GM23338 (cell line): ENCODE measurements at regions not wholly inside any gene's neighbourhood (a gene's known extent, or its start where the extent isn't known, plus 50 kb on each side); places are given as distances from the start of the nearest gene placed in this dataset.

Source experiments
- ATAC-seq: fragments of 200-7000 bp; cut with Tn5 transposase; 3 replicates; pipeline ENCODE4 v1.9.1; 2020
- DNase-seq: peaks from one replicate; pipeline ENCODE4 v3.0.0-alpha.2; 2015; ENCODE audit warnings: low spot score
- H2AFZ ChIP-seq: fragments of 200-600 bp; sonication (generic); 2 replicates; pipeline ENCODE4 v1.8.0; 2016; ENCODE audit warnings: antibody characterized with exemption, mild to moderate bottlenecking, moderate library complexity
- H3F3A ChIP-seq: fragments of 200-600 bp; sonication (generic); replicated peaks from 2 replicates; pipeline ENCODE4 v1.8.0; 2017; ENCODE audit warnings: antibody characterized with exemption, mixed run types, low read depth
- H3K27ac ChIP-seq: fragments of 200-600 bp; sonication (generic); 2 replicates; pipeline ENCODE4 v1.6.1; 2016; ENCODE audit warnings: low read depth
- H3K27me3 ChIP-seq: fragments of 200-600 bp; sonication (generic); 2 replicates; pipeline ENCODE4 v1.8.0; 2016; ENCODE audit warnings: mild to moderate bottlenecking, mixed run types, moderate library complexity; ENCODE audit not compliant: insufficient read depth
- H3K36me3 ChIP-seq: fragments of 200-600 bp; sonication (generic); 2 replicates; pipeline ENCODE4 v1.8.0; 2016; ENCODE audit warnings: mild to moderate bottlenecking; ENCODE audit not compliant: insufficient read depth
- H3K4me1 ChIP-seq: fragments of 200-600 bp; sonication (generic); 2 replicates; pipeline ENCODE4 v1.8.0; 2016; ENCODE audit warnings: mild to moderate bottlenecking, moderate library complexity; ENCODE audit not compliant: insufficient read depth
- H3K4me2 ChIP-seq: fragments of 200-600 bp; sonication (generic); 2 replicates; pipeline ENCODE4 v1.7.1; 2017; ENCODE audit warnings: mixed run types
- H3K4me3 ChIP-seq: fragments of 200-600 bp; sonication (generic); 2 replicates; pipeline ENCODE4 v1.6.1; 2016; ENCODE audit warnings: mixed run types
- H3K79me2 ChIP-seq: fragments of 200-600 bp; sonication (generic); replicated peaks from 2 replicates; pipeline ENCODE4 v1.8.0; 2017; ENCODE audit warnings: mild to moderate bottlenecking; ENCODE audit not compliant: insufficient read depth
- H3K9me2 ChIP-seq: fragments of 200-600 bp; sonication (generic); 2 replicates; pipeline ENCODE4 v1.8.0; 2017; ENCODE audit not compliant: insufficient read depth
- H4K20me1 ChIP-seq: fragments of 200-600 bp; sonication (generic); replicated peaks from 2 replicates; pipeline ENCODE4 v1.8.0; 2017; ENCODE audit warnings: mild to moderate bottlenecking; ENCODE audit not compliant: insufficient read depth
- H3K27ac Mint-ChIP-seq: 2 replicates; pipeline ENCODE4 v1.8.0; 2020; ENCODE audit warnings: inconsistent platforms, mild to moderate bottlenecking, moderate library complexity, mixed read lengths
- H3K27me3 Mint-ChIP-seq: 3 replicates; pipeline ENCODE4 v1.8.0; 2022; ENCODE audit warnings: low read depth, mild to moderate bottlenecking, moderate library complexity, mixed read lengths, inconsistent platforms; ENCODE audit not compliant: insufficient read depth, poor library complexity
- H3K36me3 Mint-ChIP-seq: 3 replicates; pipeline ENCODE4 v1.8.0; 2021; ENCODE audit warnings: low read depth, mild to moderate bottlenecking, inconsistent platforms, moderate library complexity, mixed read lengths
- H3K4me1 Mint-ChIP-seq: 3 replicates; pipeline ENCODE4 v1.8.0; 2020; ENCODE audit warnings: mild to moderate bottlenecking, inconsistent platforms, mixed read lengths
- H3K4me3 Mint-ChIP-seq: 3 replicates; pipeline ENCODE4 v1.8.0; 2021; ENCODE audit warnings: moderate library complexity, mild to moderate bottlenecking, inconsistent platforms, mixed read lengths
- H3K9me3 Mint-ChIP-seq: 3 replicates; pipeline ENCODE4 v1.8.0; 2020; ENCODE audit warnings: moderate library complexity, mild to moderate bottlenecking, inconsistent platforms, mixed read lengths
- CREB1 ChIP-seq: fragments of 250-450 bp; sonication (Bioruptor Pico); IDR thresholded peaks from 2 replicates; pipeline ENCODE4 v1.5.0; 2020; ENCODE audit warnings: low read depth, mild to moderate bottlenecking, moderate library complexity
- EZH2 ChIP-seq: fragments of 200-600 bp; sonication (generic); IDR thresholded peaks from one replicate; pipeline ENCODE4 v1.8.0; 2017; ENCODE audit warnings: antibody characterized with exemption, mild to moderate bottlenecking, low read depth; ENCODE audit not compliant: unreplicated experiment
- EZH2phosphoT487 ChIP-seq: fragments of 200-600 bp; sonication (generic); IDR thresholded peaks from one replicate; pipeline ENCODE4 v1.8.1; 2018; ENCODE audit warnings: antibody characterized with exemption; ENCODE audit not compliant: unreplicated experiment
- JUNB ChIP-seq: IDR thresholded peaks from one replicate; pipeline ENCODE4 v1.6.1; 2016; ENCODE audit warnings: antibody characterized with exemption; ENCODE audit not compliant: unreplicated experiment
- NANOG ChIP-seq: IDR thresholded peaks from 2 replicates; pipeline ENCODE4 v1.6.1; 2016; ENCODE audit warnings: antibody characterized with exemption, borderline replicate concordance
- POLR2AphosphoS5 ChIP-seq: IDR thresholded peaks from 2 replicates; pipeline ENCODE4 v1.6.1; 2016; ENCODE audit warnings: antibody characterized with exemption, low read depth
- STAT1 ChIP-seq: IDR thresholded peaks from one replicate; pipeline ENCODE4 v1.6.1; 2016; ENCODE audit warnings: antibody characterized with exemption; ENCODE audit not compliant: unreplicated experiment
- ZNF114 ChIP-seq: fragments of 250-450 bp; sonication (Bioruptor Pico); IDR thresholded peaks from 2 replicates; pipeline ENCODE4 v1.5.0; 2020; ENCODE audit warnings: mild to moderate bottlenecking, moderate library complexity
- ZNF331 ChIP-seq: fragments of 250-450 bp; sonication (Bioruptor Pico); IDR thresholded peaks from 2 replicates; pipeline ENCODE4 v1.5.0; 2020; ENCODE audit warnings: low read depth, mild to moderate bottlenecking, moderate library complexity
- TF ChIP-seq, protein P1 (sequence below): fragments of 250-450 bp; sonication (Bioruptor Pico); IDR thresholded peaks from 2 replicates; pipeline ENCODE4 v1.5.0; 2020; ENCODE audit warnings: mild to moderate bottlenecking, moderate library complexity
- TF ChIP-seq, protein P2 (sequence below), 2 experiments: fragments of 200-600 bp in 1 of 2; sonication (generic) in 1 of 2; conservative IDR thresholded peaks; 2 replicates each; pipeline versions ENCODE4 v1.5.1 to v1.6.1; 2016 to 2017; ENCODE audit warnings: antibody characterized with exemption in 2 of 2, low read depth in 2 of 2, mild to moderate bottlenecking in 2 of 2, moderate library complexity in 1 of 2
- TF ChIP-seq, protein P3 (sequence below): IDR thresholded peaks from 2 replicates; pipeline ENCODE4 v1.6.1; 2016; ENCODE audit warnings: antibody characterized with exemption
- TF ChIP-seq, protein P4 (sequence below): IDR thresholded peaks from one replicate; pipeline ENCODE4 v1.6.1; 2018; ENCODE audit warnings: antibody characterized with exemption; ENCODE audit not compliant: unreplicated experiment

DNA sequence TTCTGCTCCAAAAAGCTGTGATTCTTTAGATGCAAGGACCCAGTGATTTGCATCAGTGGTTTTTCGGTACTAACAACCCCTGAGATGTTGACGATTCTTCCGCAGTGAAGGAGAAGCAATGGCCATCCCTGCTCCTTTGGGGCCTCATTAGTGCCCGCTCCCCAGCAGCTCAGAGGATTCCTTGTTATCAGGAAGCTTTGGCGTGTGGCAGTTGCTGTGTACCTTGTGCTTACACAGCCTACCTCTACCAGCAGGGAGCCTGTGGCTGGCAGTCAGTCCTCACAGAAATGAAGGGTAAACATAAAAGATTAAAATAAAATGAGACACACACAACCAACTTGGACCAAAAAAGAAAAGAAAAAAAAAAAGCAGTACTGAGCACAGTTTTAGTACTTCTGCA lies 55.2 kb downstream of the CNTN3 start:
- Histone ChIP-seq H2AFZ (no peak overlapping the region; the same call in 1 of the 2 replicates), H3K79me2 (no peaks in the 10 kb centered on the region), H3K27ac (no peak overlapping the region), H4K20me1 (no peaks in the 10 kb centered on the region), H3K4me2 (no peak overlapping the region), H3K4me3 (no peak overlapping the region), H3F3A (no peaks in the 10 kb centered on the region), H3K4me1 (no peaks in the 10 kb centered on the region), H3K27me3 (no peaks in the 10 kb centered on the region), H3K36me3 (no peaks in the 10 kb centered on the region), H3K9me2 (no peaks in the 10 kb centered on the region)
- DNase-seq (no peak), ATAC-seq (no peak)
- no peak for TF ChIP-seq JUNB
- TF ChIP-seq ZNF114 (CRISPR knock-in tag), result no peak
- no peak for TF ChIP-seq EZH2
- TF ChIP-seq NANOG, result no peak
- TF ChIP-seq, protein P1, sequence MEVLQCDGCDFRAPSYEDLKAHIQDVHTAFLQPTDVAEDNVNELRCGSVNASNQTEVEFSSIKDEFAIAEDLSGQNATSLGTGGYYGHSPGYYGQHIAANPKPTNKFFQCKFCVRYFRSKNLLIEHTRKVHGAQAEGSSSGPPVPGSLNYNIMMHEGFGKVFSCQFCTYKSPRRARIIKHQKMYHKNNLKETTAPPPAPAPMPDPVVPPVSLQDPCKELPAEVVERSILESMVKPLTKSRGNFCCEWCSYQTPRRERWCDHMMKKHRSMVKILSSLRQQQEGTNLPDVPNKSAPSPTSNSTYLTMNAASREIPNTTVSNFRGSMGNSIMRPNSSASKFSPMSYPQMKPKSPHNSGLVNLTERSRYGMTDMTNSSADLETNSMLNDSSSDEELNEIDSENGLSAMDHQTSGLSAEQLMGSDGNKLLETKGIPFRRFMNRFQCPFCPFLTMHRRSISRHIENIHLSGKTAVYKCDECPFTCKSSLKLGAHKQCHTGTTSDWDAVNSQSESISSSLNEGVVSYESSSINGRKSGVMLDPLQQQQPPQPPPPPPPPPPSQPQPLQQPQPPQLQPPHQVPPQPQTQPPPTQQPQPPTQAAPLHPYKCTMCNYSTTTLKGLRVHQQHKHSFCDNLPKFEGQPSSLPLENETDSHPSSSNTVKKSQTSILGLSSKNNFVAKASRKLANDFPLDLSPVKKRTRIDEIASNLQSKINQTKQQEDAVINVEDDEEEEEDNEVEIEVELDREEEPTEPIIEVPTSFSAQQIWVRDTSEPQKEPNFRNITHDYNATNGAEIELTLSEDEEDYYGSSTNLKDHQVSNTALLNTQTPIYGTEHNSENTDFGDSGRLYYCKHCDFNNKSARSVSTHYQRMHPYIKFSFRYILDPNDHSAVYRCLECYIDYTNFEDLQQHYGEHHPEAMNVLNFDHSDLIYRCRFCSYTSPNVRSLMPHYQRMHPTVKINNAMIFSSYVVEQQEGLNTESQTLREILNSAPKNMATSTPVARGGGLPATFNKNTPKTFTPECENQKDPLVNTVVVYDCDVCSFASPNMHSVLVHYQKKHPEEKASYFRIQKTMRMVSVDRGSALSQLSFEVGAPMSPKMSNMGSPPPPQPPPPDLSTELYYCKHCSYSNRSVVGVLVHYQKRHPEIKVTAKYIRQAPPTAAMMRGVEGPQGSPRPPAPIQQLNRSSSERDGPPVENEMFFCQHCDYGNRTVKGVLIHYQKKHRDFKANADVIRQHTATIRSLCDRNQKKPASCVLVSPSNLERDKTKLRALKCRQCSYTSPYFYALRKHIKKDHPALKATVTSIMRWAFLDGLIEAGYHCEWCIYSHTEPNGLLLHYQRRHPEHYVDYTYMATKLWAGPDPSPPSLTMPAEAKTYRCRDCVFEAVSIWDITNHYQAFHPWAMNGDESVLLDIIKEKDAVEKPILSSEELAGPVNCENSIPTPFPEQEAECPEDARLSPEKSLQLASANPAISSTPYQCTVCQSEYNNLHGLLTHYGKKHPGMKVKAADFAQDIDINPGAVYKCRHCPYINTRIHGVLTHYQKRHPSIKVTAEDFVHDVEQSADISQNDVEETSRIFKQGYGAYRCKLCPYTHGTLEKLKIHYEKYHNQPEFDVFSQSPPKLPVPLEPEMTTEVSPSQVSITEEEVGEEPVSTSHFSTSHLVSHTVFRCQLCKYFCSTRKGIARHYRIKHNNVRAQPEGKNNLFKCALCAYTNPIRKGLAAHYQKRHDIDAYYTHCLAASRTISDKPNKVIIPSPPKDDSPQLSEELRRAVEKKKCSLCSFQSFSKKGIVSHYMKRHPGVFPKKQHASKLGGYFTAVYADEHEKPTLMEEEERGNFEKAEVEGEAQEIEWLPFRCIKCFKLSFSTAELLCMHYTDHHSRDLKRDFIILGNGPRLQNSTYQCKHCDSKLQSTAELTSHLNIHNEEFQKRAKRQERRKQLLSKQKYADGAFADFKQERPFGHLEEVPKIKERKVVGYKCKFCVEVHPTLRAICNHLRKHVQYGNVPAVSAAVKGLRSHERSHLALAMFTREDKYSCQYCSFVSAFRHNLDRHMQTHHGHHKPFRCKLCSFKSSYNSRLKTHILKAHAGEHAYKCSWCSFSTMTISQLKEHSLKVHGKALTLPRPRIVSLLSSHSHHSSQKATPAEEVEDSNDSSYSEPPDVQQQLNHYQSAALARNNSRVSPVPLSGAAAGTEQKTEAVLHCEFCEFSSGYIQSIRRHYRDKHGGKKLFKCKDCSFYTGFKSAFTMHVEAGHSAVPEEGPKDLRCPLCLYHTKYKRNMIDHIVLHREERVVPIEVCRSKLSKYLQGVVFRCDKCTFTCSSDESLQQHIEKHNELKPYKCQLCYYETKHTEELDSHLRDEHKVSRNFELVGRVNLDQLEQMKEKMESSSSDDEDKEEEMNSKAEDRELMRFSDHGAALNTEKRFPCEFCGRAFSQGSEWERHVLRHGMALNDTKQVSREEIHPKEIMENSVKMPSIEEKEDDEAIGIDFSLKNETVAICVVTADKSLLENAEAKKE (CRISPR knock-in tag), result no peak
- no peak for TF ChIP-seq EZH2phosphoT487
- no peak for TF ChIP-seq ZNF331 (CRISPR knock-in tag)
- TF ChIP-seq, protein P2, sequence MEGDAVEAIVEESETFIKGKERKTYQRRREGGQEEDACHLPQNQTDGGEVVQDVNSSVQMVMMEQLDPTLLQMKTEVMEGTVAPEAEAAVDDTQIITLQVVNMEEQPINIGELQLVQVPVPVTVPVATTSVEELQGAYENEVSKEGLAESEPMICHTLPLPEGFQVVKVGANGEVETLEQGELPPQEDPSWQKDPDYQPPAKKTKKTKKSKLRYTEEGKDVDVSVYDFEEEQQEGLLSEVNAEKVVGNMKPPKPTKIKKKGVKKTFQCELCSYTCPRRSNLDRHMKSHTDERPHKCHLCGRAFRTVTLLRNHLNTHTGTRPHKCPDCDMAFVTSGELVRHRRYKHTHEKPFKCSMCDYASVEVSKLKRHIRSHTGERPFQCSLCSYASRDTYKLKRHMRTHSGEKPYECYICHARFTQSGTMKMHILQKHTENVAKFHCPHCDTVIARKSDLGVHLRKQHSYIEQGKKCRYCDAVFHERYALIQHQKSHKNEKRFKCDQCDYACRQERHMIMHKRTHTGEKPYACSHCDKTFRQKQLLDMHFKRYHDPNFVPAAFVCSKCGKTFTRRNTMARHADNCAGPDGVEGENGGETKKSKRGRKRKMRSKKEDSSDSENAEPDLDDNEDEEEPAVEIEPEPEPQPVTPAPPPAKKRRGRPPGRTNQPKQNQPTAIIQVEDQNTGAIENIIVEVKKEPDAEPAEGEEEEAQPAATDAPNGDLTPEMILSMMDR (conservative IDR thresholded peaks at IDR 0.05; ENCODE audit: low read depth in 2 of 2), result no peak
- TF ChIP-seq, protein P3, sequence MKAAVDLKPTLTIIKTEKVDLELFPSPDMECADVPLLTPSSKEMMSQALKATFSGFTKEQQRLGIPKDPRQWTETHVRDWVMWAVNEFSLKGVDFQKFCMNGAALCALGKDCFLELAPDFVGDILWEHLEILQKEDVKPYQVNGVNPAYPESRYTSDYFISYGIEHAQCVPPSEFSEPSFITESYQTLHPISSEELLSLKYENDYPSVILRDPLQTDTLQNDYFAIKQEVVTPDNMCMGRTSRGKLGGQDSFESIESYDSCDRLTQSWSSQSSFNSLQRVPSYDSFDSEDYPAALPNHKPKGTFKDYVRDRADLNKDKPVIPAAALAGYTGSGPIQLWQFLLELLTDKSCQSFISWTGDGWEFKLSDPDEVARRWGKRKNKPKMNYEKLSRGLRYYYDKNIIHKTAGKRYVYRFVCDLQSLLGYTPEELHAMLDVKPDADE, result no peak
- no peak for TF ChIP-seq POLR2AphosphoS5
- TF ChIP-seq, protein P4, sequence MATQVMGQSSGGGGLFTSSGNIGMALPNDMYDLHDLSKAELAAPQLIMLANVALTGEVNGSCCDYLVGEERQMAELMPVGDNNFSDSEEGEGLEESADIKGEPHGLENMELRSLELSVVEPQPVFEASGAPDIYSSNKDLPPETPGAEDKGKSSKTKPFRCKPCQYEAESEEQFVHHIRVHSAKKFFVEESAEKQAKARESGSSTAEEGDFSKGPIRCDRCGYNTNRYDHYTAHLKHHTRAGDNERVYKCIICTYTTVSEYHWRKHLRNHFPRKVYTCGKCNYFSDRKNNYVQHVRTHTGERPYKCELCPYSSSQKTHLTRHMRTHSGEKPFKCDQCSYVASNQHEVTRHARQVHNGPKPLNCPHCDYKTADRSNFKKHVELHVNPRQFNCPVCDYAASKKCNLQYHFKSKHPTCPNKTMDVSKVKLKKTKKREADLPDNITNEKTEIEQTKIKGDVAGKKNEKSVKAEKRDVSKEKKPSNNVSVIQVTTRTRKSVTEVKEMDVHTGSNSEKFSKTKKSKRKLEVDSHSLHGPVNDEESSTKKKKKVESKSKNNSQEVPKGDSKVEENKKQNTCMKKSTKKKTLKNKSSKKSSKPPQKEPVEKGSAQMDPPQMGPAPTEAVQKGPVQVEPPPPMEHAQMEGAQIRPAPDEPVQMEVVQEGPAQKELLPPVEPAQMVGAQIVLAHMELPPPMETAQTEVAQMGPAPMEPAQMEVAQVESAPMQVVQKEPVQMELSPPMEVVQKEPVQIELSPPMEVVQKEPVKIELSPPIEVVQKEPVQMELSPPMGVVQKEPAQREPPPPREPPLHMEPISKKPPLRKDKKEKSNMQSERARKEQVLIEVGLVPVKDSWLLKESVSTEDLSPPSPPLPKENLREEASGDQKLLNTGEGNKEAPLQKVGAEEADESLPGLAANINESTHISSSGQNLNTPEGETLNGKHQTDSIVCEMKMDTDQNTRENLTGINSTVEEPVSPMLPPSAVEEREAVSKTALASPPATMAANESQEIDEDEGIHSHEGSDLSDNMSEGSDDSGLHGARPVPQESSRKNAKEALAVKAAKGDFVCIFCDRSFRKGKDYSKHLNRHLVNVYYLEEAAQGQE, result no peak
- TF ChIP-seq CREB1 (CRISPR knock-in tag), result no peak
- TF ChIP-seq STAT1, result no peak
- no peaks in the 10 kb centered on the region for H3K4me1 Mint-ChIP-seq
- no peak overlapping the region for H3K27ac Mint-ChIP-seq
- H3K4me3 Mint-ChIP-seq, result no peak overlapping the region
- H3K9me3 Mint-ChIP-seq, result peaks cover 22% of the 10 kb centered on the region
- H3K27me3 Mint-ChIP-seq, result no peaks in the 10 kb centered on the region
- no peaks in the 10 kb centered on the region for H3K36me3 Mint-ChIP-seq
